ENCODE measurements at regions not wholly inside any gene's neighbourhood (a gene's known extent, or its start where the extent isn't known, plus 50 kb on each side); places are given as distances from the start of the nearest gene placed in this dataset.

DNA sequence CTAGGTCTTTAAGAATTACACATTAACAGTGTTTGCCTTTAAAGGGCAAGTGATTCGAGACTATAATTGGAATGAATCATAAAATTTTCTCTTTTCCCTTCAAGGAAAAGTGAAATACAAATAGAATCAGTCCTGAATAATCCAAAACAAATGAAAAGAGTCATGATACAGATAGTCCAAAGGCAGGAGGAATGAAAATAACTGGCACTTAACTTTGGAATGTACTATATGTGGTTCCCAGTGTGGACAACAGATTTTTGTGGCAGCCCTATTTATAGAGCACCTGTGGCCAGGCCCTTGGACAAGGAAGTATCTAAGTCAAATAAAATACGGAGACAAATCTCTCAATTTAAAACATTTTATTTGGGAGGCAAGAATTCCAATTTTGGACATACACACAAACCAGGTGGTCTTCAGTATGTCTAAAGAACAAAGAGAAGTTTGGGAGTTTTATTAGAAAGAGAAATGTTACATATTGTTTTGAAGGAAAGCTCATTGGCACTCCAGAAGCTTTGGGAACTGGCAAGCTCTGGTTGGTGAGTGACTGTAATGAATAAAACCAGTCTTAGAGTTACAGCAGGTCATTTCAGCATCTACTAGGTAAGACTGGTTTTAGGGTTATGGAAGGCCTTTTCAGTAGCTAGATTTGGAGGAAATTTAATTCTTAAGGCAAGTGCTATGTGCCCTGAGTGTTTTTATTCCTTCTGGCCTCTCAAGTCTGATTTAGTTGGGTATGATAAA lies 116.0 kb upstream of the PAM start:
- TF ChIP-seq, protein P1, sequence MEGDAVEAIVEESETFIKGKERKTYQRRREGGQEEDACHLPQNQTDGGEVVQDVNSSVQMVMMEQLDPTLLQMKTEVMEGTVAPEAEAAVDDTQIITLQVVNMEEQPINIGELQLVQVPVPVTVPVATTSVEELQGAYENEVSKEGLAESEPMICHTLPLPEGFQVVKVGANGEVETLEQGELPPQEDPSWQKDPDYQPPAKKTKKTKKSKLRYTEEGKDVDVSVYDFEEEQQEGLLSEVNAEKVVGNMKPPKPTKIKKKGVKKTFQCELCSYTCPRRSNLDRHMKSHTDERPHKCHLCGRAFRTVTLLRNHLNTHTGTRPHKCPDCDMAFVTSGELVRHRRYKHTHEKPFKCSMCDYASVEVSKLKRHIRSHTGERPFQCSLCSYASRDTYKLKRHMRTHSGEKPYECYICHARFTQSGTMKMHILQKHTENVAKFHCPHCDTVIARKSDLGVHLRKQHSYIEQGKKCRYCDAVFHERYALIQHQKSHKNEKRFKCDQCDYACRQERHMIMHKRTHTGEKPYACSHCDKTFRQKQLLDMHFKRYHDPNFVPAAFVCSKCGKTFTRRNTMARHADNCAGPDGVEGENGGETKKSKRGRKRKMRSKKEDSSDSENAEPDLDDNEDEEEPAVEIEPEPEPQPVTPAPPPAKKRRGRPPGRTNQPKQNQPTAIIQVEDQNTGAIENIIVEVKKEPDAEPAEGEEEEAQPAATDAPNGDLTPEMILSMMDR (IDR thresholded peaks at IDR 0.05 in 8 of 11, conservative IDR thresholded peaks at IDR 0.05 in 3 of 11) = no peak
- no peak for TF ChIP-seq POLR2AphosphoS5 (IDR thresholded peaks at IDR 0.05)
